ENCODE measurements at regions not wholly inside any gene's neighbourhood (a gene's known extent, or its start where the extent isn't known, plus 50 kb on each side); places are given as distances from the start of the nearest gene placed in this dataset.

- no peak overlapping the region for H3K4me3 ChIP-seq (ENCODE audit: low read depth in 1 of 2, low read length in 1 of 2)
- TF ChIP-seq CTCF (IDR thresholded peaks at IDR 0.05): no peak
- no peaks in the 10 kb centered on the region for H3K9me3 ChIP-seq
- H3K27me3 ChIP-seq: no peaks in the 10 kb centered on the region
- H3K27ac ChIP-seq: no peak overlapping the region
- no peaks in the 10 kb centered on the region for H3K4me1 ChIP-seq (ENCODE audit: control insufficient read depth in 1 of 2, insufficient read depth in 1 of 2, low read depth in 1 of 2, low read length in 1 of 2)
- no peaks in the 10 kb centered on the region for H3K36me3 ChIP-seq
These were observed 601.8 kb downstream of the SLC16A7 start for GRCh38 chr12:60197589-60197988.

- no peak overlapping the region for H3K4me3 ChIP-seq (ENCODE audit: low read depth in 1 of 2, low read length in 1 of 2)
- no peaks in the 10 kb centered on the region for H3K27me3 ChIP-seq
- H3K27ac ChIP-seq: no peak overlapping the region
- H3K4me1 ChIP-seq (ENCODE audit: control insufficient read depth in 1 of 2, insufficient read depth in 1 of 2, low read depth in 1 of 2, low read length in 1 of 2): no peaks in the 10 kb centered on the region
- H3K9me3 ChIP-seq: no peaks in the 10 kb centered on the region
- TF ChIP-seq CTCF (IDR thresholded peaks at IDR 0.05): no peak
- H3K36me3 ChIP-seq: no peaks in the 10 kb centered on the region
These were observed 606.1 kb downstream of the SLC16A7 start for GRCh38 chr12:60201891-60202290.

GRCh38 chr12:60205500-60205899, 609.7 kb downstream of the SLC16A7 start:
- Histone ChIP-seq H3K9me3 (no peaks in the 10 kb centered on the region), H3K4me3 (ENCODE audit: low read depth in 1 of 2, low read length in 1 of 2) (no peak overlapping the region)
- TF ChIP-seq CTCF (IDR thresholded peaks at IDR 0.05): no peak

GRCh38 chr12:60209521-60209920, 613.7 kb downstream of the SLC16A7 start:
- Histone ChIP-seq H3K27me3 (no peaks in the 10 kb centered on the region), H3K4me3 (ENCODE audit: low read depth in 1 of 2, low read length in 1 of 2) (no peak overlapping the region), H3K4me1 (ENCODE audit: control insufficient read depth in 1 of 2, insufficient read depth in 1 of 2, low read depth in 1 of 2, low read length in 1 of 2) (no peaks in the 10 kb centered on the region), H3K9me3 (no peaks in the 10 kb centered on the region), H3K27ac (no peak overlapping the region), H3K36me3 (no peaks in the 10 kb centered on the region)
- no peak for TF ChIP-seq CTCF (IDR thresholded peaks at IDR 0.05)

More at GRCh38 chr12:60205500-60205899, 609.7 kb downstream of the SLC16A7 start:
- H3K27me3 ChIP-seq: no peaks in the 10 kb centered on the region
- no peaks in the 10 kb centered on the region for H3K4me1 ChIP-seq (ENCODE audit: control insufficient read depth in 1 of 2, insufficient read depth in 1 of 2, low read depth in 1 of 2, low read length in 1 of 2)
- no peak overlapping the region for H3K27ac ChIP-seq
- H3K36me3 ChIP-seq: no peaks in the 10 kb centered on the region

GRCh38 chr12:60209933-60210332, 614.1 kb downstream of the SLC16A7 start:
- H3K27ac ChIP-seq: no peak overlapping the region
- no peaks in the 10 kb centered on the region for H3K4me1 ChIP-seq (ENCODE audit: control insufficient read depth in 1 of 2, insufficient read depth in 1 of 2, low read depth in 1 of 2, low read length in 1 of 2)
- no peaks in the 10 kb centered on the region for H3K36me3 ChIP-seq
- H3K9me3 ChIP-seq: no peaks in the 10 kb centered on the region
- no peak overlapping the region for H3K4me3 ChIP-seq (ENCODE audit: low read depth in 1 of 2, low read length in 1 of 2)
- H3K27me3 ChIP-seq: no peaks in the 10 kb centered on the region
- no peak for TF ChIP-seq CTCF (IDR thresholded peaks at IDR 0.05)

GRCh38 chr12:60210756-60211155, 614.9 kb downstream of the SLC16A7 start:
- Histone ChIP-seq H3K27me3 (no peaks in the 10 kb centered on the region), H3K27ac (no peak overlapping the region), H3K4me3 (ENCODE audit: low read depth in 1 of 2, low read length in 1 of 2) (no peak overlapping the region), H3K9me3 (no peaks in the 10 kb centered on the region), H3K36me3 (no peaks in the 10 kb centered on the region), H3K4me1 (ENCODE audit: control insufficient read depth in 1 of 2, insufficient read depth in 1 of 2, low read depth in 1 of 2, low read length in 1 of 2) (no peaks in the 10 kb centered on the region)
- TF ChIP-seq CTCF (IDR thresholded peaks at IDR 0.05): no peak

All from neutrophil (primary cell).